NT2/D1 (cell line): ENCODE measurements at regions not wholly inside any gene's neighbourhood (a gene's known extent, or its start where the extent isn't known, plus 50 kb on each side); places are given as distances from the start of the nearest gene placed in this dataset.

Experiments used
- SUZ12 ChIP-seq: IDR thresholded peaks from 2 replicates; pipeline ENCODE4 v1.6.1; 2011; ENCODE audit not compliant: insufficient read length, insufficient read depth; ENCODE audit errors: extremely low read depth
- ZNF274 ChIP-seq: IDR thresholded peaks from 2 replicates; pipeline ENCODE4 v1.6.1; 2011; ENCODE audit warnings: mild to moderate bottlenecking, low read depth, low read length

DNA sequence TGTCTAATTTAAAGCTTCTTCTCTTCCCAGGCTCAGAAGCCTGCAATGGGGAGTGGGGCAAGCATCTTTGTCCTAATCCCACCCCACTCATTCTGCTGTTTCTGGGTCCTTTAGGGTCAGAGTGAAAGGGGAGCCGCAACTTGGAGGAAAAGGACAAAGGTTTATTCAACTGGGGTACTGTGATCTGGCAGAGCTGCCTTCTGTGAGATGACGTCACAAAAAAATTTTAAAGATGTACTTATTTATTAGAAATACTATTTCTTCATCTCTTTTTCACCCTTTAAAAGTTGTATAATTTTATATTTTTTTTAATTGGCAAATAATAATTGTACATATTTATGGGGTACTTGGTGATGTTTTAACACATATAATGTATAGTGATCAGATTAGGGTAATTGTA lies 302.6 kb downstream of the TDRD3 start:
- TF ChIP-seq ZNF274, result no peak
- no peak for TF ChIP-seq SUZ12
